Suppressor macrophage treated with lipopolysaccharide for 1 hour (primary cell): ENCODE measurements at regions not wholly inside any gene's neighbourhood (a gene's known extent, or its start where the extent isn't known, plus 50 kb on each side); places are given as distances from the start of the nearest gene placed in this dataset.

Source experiments
- DNase-seq, 3 donors: peaks; one replicate each; pipeline ENCODE4 v3.0.0-alpha.2; 2020 to 2022

DNA sequence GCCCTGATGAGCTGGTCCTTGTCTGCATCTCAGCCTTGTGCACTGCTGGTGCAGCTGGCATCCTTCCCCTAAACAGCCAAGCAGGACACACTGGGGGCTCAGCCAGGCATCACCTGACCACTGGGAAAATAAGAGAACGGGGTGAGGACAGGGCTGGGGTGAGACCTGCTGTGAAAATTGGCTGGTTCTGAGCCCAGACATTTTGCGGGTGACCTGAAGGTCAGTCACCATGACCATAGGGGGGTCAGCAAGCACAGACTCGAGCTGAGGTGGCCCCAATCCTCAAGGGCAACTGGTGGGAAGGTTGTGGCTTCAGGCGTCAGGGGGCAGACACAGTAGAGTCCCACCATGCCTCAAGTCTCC is 144.9 kb upstream of the TWIST2 start:
- no peak for DNase-seq

DNA sequence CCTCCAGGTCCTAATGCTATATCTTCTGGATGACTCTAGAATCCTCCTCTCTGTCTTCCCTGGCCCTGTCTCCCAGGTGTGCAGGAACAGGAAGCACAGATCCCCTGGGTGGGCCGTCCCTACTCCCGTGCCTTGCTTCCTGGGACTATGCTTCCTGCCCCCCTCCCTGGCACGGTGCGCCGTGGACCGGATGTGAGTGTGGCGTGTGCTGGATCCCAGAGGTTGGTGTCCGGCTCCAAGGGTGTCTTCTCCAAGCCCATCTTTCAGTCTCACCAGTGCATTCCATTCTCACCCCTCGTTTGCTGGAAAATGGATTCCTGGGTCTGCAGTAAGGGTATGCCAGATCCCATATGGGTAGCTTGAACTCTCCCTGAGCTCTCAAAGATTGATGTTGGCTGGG is 144.4 kb upstream of the TWIST2 start:
- no peak for DNase-seq

DNA sequence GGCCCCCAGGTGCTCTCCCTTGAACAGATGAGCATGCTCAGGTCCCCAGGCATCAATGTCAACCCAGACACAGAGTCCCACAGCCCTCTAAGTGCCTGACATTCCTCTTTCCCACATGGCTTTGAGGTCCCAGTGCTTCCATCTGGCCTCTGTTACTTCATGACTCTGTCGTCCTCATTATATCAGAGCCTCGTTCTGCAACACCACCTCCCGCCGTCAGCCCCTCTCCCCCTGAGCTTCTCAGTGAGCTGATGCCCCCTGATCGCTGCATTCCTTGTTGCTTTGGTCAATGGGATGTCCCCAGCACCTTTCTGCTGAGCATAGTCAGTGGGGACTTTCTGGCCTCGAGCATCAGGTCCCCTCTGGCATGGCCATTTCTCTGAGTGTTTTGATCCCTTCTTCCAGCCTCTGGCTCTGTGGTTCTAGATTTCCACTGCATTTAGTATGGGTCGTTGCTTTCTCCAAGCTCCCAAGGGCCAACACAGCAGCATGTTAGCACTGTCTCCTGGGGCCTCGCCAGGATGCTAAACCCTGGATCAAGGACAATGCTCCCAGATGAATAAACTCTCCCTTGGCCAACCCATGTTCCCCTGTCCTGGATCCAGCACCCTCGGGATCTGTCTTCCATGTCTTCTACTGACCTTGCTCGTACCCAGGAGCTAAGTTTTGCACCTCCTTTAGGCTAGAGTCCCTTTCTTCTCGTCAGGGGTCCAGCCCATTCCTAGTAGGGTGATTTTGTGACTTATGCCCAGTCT is 143.2 kb upstream of the TWIST2 start:
- no peak for DNase-seq

DNA sequence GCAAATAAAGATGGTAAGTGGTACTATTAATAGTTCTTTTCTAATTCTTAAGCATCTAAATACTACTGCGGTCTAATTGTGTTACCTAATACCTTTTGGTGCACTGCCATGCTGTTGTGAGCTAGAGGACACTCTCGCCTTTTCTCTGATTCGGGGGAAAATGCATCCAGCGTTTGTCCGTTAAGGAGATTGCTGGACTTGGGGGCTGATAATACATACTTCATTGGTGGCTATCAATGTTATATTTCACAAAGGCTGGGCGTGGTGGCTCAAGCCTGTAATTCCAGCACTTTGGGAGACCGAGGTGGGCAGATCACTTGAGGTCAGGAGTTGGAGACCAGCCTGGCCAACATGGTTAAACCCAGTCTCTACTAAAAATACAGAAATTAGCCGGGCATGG is 141.7 kb upstream of the TWIST2 start:
- no peak for DNase-seq

DNA sequence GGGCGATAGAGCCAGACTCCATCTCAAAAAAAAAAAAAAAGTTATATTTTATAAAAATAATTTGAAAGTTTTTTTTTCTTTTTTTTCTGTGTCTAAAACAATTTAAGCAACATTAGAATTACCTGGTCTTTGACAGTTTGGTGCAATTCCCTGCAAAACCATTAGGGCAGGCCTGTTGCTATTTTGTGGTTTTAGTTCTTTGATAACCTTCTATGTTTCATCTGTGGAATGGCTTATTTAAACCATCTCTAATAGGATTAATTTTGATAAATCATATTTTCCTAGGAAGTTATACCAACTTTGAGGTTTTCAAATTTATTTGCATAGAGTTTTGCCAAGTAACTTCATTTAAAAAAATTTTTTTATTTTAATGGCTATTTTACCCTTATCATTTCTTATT is 141.2 kb upstream of the TWIST2 start:
- DNase-seq = no peak

DNA sequence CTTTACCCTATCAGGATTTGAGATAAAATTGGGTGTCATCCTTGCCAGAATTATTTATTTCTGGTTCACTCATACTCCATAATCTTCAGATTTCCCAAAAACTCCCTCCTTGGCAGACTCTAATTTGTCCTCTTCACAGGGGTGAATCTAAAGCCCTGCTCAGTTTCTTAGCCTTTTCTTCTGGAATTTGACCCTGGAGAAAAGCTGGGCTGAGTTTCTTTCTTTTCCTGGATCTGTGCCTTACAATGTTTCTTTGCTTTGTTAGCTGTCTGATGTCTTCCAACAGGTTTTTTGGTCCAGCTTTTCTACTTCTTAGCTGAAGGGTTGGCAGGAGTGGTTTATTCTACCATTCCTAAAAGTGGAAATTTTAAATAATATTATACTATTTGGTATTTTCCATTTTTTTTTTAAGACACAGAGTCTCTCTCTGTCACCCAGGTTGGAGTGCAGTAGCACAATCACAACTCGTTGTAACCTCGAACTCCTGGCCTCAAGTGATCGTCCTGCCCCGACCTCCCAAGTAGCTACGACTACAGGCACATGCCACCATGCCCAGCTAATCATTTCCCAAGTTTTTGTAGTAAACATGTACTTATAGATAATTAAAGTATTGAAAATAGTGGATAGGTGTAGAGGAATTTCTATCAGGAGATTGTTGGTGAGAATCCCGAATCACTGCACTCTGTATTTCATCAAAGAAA is 138.4 kb upstream of the TWIST2 start:
- no peak for DNase-seq

DNA sequence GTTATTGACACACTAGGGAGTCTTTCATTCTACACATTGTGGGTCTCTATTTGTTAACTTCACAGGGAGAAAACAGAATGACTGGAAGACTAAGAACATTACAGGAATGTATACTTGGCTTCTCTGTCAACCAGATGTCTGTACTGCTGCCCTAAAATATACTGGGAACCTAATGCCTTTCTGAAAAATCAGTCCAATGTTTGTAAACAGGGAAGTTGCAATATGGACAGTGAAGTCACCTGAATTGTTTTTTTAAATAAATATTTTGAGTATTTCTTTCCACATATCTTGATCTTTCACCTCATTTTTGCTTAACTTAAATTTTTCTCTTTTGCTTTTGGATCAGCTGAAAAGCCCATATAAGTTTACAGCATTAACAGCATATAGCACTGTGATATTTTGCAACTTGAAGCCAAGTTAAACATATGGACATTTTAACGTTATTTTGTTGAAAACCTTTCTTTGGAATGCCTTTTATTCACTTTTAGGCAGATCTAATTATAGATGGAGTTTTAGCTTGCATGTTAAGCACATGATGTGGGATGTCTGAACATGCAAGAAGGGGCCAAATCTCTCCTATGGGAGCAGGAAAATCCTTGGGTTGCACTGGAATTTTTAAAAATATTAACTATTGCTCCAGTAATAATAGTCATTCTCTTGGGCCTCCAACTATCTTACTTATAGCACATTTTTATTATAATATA is 137.7 kb upstream of the TWIST2 start:
- DNase-seq = no peak

DNA sequence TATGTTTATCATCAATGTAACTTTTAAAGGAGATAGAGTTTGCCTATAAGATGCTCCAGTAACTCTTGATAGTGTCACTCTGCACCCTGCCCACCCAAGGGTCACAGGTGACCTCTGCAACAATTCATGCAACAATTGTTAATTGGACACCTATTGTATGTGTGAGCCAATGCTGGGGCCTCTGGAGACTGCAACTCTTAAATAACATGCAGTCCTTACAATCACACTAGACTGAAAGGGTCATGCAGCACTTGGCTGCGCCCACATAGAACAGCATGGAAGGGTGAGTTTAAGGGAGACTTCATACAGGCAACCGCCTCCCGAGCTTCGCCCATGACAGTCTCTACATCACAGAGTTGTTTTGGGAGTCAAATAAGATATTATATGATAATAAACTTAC is 137.1 kb upstream of the TWIST2 start:
- no peak for DNase-seq

DNA sequence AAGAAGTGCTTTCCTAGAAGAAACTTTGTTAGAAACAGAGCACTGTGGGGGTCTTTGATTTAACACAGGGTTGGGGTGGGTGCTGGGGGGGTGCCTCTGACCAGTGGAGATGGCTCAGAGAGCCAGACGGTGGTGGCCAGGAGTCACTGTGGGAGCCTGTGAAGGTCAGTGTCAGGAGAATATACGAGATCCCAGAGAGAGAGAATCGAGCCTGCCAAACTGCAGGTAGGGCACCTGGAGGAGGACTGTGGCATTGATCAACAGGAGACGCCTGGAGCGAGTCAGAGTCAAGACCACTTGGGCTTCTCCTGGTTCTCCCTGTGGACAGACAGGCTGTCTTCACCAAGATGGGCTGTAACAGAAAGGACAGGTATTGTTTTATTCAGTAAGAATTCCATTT is 136.5 kb upstream of the TWIST2 start:
- no peak for DNase-seq

DNA sequence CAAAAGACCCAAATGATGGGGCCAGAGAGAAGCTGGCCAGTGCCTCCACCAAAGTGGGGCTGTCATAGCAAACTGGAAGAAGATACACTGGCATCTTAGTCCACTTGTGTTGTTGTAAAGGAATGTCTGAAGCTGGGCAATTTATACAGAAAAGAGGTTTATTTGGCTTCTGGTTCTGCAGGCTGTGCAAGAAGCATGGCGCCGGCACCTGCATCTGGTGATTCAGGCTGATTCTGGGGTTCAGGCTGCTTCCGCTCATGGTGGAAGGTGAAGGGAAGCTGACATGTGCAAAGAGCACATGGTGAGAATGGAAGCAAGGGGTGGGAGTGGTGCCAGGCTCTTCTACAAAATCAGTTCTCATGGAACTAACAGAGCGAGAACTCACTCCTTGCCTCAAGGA is 135.9 kb upstream of the TWIST2 start:
- DNase-seq = no peak

DNA sequence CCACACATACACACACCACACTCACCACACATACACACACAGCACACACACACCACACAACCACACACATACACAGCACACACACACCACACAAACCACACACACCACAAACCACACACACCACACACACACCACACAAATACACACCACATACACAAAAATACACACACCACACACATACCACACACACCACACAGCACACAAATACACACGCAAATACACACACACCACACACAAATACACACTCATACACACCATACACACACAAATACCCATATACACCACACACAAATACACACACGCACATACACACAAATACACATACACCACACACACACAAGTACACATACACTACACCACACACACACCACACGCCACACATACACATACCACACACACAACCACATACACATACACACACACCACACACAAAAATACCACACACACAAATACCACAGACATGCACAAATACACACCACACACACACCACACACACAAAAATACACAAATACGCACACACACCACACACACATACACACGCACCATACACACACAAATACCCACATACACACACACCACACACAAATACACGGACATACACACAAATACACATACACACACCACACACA is 134.6 kb upstream of the TWIST2 start:
- no peak for DNase-seq

DNA sequence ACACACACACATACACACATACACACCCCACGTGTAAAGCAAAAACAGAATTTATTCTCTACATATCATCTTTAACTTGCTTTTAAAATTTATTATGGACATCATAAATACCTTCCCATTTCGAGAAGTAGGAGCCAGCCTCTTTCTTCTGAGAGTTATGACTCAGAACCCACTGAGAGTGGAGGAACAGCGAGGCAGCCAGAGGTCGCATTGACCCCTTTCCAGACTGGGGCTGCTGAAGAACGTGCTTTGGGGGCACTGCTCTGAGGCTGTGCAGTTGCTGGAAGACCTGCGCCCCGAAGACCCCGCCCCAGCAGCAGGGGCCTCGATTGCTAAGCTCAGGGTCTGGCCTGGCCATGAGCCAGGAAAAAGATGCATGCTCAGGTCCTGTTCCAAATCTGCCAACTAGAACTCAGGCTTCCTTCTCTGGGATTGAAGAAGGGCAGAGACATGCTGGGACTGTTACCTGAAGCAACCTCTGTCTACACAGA is 133.8 kb upstream of the TWIST2 start:
- DNase-seq = no peak

DNA sequence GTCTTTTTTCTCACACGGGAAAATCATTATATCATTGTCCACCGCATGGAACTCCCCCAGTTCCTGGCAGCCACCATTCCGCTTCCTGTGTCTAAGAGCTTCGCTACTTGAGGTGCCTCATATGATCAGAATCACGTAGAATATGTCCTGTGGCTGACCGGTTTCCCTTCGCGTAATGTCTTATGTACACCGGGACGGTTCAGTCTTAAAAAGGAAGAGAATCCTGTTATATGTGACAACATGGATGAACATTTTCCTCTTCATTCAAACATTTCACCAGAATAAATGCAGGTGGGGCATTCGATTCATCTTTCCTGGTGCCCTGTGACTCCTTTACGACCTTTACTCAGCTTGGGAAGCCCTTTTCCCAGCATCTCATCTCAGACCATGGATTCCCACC is 131.7 kb upstream of the TWIST2 start:
- no peak for DNase-seq

DNA sequence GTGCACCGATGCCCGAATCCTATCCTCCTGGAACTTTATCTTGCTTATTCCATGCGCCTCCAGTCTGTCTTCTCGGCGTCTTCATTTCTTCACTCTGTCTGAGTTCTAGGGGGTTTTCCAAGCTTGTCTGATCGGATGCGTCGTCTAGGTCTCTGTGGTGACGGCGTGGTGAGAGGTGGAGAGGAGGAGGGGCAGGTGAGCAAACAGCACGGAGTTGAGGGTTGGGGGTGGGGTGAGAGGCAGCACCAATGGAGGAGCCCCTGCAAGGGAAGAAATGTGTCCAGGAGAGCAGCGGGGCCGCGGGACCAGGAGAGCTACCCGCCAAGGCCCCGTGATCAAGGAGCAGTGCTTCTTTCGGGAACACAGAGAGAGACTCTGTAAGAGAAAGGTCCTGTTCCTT is 131.3 kb upstream of the TWIST2 start:
- no peak for DNase-seq

DNA sequence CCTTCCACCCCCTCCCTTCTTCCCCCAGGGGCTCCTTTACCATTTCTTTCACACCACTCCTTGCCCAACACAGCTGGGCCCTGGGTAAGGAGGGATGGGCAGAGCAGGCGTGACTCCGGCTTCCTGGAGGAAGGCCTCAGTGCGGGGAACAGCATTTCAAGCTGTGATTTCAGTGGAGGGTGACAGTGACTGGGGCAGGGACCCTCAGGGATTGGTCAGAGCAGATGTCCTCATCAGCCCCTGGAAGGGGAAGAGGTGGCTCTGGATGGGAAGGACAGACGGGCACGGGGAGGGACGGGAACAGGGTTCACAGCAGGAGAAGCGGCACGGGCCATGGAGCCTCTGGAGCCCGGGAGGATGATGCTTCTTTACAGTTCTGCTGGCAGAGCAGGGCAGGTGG is 130.8 kb upstream of the TWIST2 start:
- no peak for DNase-seq

DNA sequence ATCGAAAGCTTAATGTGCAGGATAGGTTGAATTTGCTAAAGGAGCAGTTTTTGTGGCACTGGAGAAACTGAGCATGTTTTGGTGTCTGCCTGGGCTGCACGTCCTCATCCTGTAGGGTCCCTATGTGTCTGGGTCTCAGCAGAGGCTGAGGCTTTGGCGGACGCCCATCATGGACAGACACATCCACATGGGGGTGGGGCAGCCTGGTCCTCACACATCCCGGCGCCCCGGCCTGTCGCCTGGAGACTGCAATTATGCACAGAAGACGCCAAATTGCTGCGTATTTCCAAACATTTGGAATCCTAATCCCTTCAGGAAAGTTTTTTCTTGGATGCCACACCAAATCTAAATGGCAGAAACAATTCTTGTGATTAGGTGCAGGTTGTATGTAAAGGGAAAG is 128.2 kb upstream of the TWIST2 start:
- DNase-seq = no peak

DNA sequence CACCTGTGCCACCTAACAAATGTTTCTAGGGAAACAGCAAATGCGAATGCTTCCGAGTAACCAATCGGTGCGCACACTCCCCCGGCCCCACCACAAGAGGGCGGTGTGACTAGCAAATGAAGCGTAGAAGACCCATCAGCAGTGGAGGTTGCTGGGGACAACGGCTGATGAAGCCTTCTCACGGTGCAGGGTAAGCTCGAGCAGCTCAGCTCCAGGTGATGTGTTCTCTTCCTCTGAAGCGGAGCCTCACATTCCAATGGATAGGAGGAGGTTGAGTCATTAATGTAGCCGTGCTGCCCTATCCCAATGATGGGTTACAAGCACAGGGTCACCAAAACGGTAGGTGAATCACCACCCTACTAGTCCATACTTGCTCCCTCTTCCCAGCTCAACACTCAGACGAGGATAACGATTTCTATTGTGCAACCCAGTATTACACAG is 127.6 kb upstream of the TWIST2 start:
- DNase-seq = peak; percentile 73 to 85 (median 78)

DNA sequence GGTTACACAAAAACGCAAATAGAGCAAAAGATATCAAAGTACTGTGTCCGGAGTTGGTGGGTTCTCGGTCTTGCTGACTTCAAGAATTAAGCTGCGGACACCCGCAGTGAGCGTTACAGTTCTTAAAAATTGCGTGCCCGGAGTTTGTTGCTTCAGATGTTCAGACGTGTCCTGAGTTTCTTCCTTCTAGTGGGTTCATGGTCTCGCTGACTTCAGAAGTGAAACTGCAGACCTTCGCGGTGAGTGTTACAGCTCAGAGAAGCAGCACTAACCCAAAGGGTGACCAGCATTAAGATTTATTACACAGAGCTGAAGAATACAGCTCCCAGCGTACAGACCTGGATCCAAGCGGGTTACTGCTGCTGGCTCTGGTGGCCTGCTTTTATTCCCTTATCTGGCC is 125.7 kb upstream of the TWIST2 start:
- DNase-seq = no peak

DNA sequence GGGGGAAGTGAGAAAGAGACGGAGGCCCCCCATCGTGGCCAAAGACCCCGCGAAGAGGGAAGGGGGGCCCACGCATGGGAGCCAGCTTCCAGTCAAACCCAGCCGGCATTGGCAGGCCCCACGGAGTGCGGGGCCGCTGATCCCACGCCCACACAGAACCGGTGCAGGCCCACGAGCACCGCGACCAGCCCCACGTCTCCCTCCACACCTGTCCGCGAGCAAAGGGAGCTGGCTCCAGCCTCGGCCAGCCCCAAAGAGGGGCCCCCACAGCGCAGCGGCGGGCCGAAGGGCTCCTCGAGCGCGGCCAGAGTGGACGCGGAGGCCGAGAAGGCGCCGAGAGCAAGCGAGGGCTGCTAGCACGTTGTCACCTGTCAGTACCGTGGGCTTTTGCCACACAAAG is 125.0 kb upstream of the TWIST2 start:
- no peak for DNase-seq

DNA sequence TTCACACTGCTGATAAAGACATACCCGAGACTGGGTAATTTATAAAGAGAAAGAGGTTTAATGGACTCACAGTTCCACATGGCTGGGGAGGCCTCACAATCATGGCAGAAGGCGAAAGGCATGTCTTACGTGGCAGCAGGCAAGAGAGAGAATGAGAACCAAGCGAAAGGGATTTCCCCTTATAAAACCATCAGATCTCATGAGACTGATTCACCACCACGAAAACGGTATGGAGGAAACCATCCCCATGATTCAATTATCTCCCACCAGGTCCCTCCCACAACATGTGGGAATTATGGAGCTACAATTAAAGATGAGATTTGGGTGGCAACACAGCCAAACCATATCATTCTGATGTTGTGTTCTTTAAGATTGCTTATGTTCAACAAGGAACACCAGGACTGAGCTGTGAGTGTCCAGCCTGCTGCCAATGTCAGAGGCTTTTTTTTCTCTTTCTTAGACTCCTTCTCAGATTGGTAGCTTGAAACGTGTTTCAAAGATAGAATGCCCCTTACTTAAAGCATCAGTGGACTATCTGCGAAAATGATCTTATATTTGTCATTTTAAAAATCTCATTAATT is 124.1 kb upstream of the TWIST2 start:
- DNase-seq = peak; percentile 56 to 70 (median 59)

DNA sequence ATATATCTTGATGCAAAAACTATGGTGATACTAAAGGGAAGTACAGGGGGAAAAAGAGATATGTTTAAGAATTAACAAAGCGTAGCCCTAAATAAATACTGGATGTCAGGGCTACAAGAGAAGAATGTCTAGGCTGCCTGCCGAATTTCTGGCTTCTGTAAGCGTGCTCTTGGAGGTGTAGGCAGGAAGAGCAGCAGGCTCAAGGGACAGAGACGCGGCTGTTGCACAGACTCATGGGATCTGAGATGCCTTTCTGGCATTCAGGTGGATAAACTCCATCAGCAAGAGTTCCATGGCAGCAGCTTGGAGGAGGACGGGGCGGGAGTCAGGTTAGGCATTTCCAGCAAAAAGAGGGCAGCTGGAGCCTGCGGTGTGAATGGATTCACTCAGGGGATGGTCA is 123.2 kb upstream of the TWIST2 start:
- DNase-seq = no peak

DNA sequence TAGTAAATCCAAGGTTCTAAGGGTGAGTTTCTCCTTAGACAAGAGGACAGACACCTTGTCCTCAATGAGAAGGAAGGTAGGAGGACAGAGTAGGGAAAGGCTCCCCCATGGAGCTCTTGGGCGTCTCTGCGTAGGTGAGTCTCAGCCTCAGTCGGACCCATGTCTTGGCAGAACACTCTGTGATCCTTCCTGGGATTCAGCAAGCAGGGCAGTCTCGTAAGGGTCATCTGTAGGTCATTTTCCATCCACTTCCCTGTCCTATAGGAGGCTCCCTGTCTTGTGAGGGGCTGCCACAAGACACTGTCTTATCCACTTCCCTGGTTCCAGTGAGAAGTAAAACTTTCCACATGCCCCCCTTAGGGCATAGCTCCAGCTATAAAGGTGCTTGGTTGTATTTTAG is 122.6 kb upstream of the TWIST2 start:
- no peak for DNase-seq
